Heart left ventricle (tissue), 16 donors: ENCODE measurements at regions not wholly inside any gene's neighbourhood (a gene's known extent, or its start where the extent isn't known, plus 50 kb on each side); places are given as distances from the start of the nearest gene placed in this dataset.

Experiments used
- ATAC-seq, 4 donors: fragments of 200-7000 bp; cut with Tn5 transposase; one replicate each; pipeline ENCODE4 v1.9.1; 2020 to 2022; ENCODE audit warnings: moderate library complexity in 4 of 4, mild to moderate bottlenecking in 3 of 4, moderate number of reproducible peaks in 1 of 4
- DNase-seq, 5 donors: peaks; one replicate each; pipeline ENCODE4 v3.0.0-alpha.2; 2020
- H3K27ac ChIP-seq, 12 donors: fragments of 200-600 bp; sonication (generic) in 4 of 12; one replicate each; pipeline versions ENCODE4 v1.5.0 to v1.8.0; 2016 to 2022; ENCODE audit warnings: mild to moderate bottlenecking in 2 of 12
- H3K27me3 ChIP-seq, 9 donors: fragments of 200-600 bp; sonication (generic) in 2 of 9; one replicate each; pipeline versions ENCODE4 v1.5.1 to v1.8.0; 2016 to 2022; ENCODE audit warnings: mild to moderate bottlenecking in 3 of 9
- H3K36me3 ChIP-seq, 9 donors: fragments of 200-600 bp; sonication (generic) in 2 of 9; one replicate each; pipeline versions ENCODE4 v1.5.0 to v1.8.0; 2018 to 2022; ENCODE audit warnings: mild to moderate bottlenecking in 2 of 9
- H3K4me1 ChIP-seq, 12 donors: fragments of 200-600 bp; sonication (generic) in 4 of 12; one replicate each; pipeline versions ENCODE4 v1.5.0 to v1.8.0; 2016 to 2022; ENCODE audit warnings: mild to moderate bottlenecking in 3 of 12
- H3K4me3 ChIP-seq, 12 donors: fragments of 200-600 bp; sonication (generic) in 4 of 12; one replicate each; pipeline versions ENCODE4 v1.5.0 to v1.8.0; 2017 to 2022; ENCODE audit warnings: mild to moderate bottlenecking in 9 of 12, moderate library complexity in 4 of 12
- H3K9me3 ChIP-seq, 12 donors: fragments of 200-600 bp; sonication (generic) in 4 of 12; one replicate each; pipeline versions ENCODE4 v1.5.0 to v1.8.0; 2016 to 2022; ENCODE audit warnings: mild to moderate bottlenecking in 1 of 12
- CTCF ChIP-seq, 12 donors: fragments of 200-600 bp; sonication (generic) in 4 of 12; IDR thresholded peaks; one replicate each; pipeline versions ENCODE4 v1.5.0 to v1.8.0; 2018 to 2022; ENCODE audit warnings: antibody characterized with exemption in 12 of 12, mild to moderate bottlenecking in 5 of 12
- POLR2A ChIP-seq, 2 donors: fragments of 450-650 bp; IDR thresholded peaks; one replicate each; pipeline ENCODE4 v1.6.1; 2017; ENCODE audit warnings: antibody characterized with exemption in 2 of 2, mild to moderate bottlenecking in 2 of 2, moderate library complexity in 2 of 2
- WGBS, 4 donors: extraction: QIAGEN DNeasy Blood & Tissue Kit in 2 of 4; methylation state at CpG; one replicate each; pipeline versions ENCODE4 v1.1.5 to v1.1.7; 2013 to 2018; 5-methylcytosine and 5-hydroxymethylcytosine counted together
- intact Hi-C, 10 donors: fragments of 100-400 bp; cut with DNase I; formaldehyde crosslinking; loops; one replicate each; pipeline versions ENCODE4 v1.11.1 to v1.14.2; 2022
- donor health status: ischemic (EF 13 %, LVEDD 7.1; RV severe dilation, severe dysfunction).
- donor health status: healthy with polysubstance abuse.
- donor health status: DM: no; HTN: yes; CAD: no.
- donor health status: DM: no; HTN: no; CAD: no.
- donor health status: ischemic (EF 25% LVEDD 6.9; RV normal size, moderate dysfunction).
- donor health status: ischemic (EF 25% LVEDD 5.7; RV mildly dilated, moderate dysfunction).
- donor health status: healthy.
- donor health status: DM: yes; HTN: yes; CAD: no.
- donor health status: ischemic (EF 35%, LVEDD 5.7; RV mildly dilated, moderate dysfunction).
- donor health status: nonischemic (EF 11% LVEDD 7.7; RV severe dilation, severe dysfunction).
- donor health status: DM: yes; HTN: yes; CAD: no.
- donor health status: PGD.
- donor health status: ischemic (EF 29% LVEDD 5.4; RV normal size, mild dysfunction).
- donor health status: nonischemic (EF 23%, LVEDD 6.1; RV moderate dilation, normal function).

- intact Hi-C loops = no loop called here
- Histone ChIP-seq H3K27ac (no peak overlapping the region), H3K9me3 (peaks cover 0 to 15% (median 0%) of the 10 kb centered on the region in 12 donors), H3K27me3 (no peaks in the 10 kb centered on the region), H3K4me3 (no peak overlapping the region), H3K4me1 (no peaks in the 10 kb centered on the region), H3K36me3 (no peaks in the 10 kb centered on the region)
- TF ChIP-seq CTCF (IDR thresholded peaks at IDR 0.05) = no peak
- ATAC-seq (no peak), DNase-seq (no peak)
- WGBS, 4 donors = 75 to 86% (median 80%) methylated on average over 1 of the region's 1 CpG
Measured at GRCh38 chr2:115904516-115904915, 1462.1 kb downstream of the DPP10 start.

- Histone ChIP-seq H3K27me3 (no peaks in the 10 kb centered on the region), H3K27ac (no peak overlapping the region), H3K9me3 (peaks cover 0 to 3% (median 0%) of the 10 kb centered on the region in 12 donors), H3K36me3 (no peaks in the 10 kb centered on the region), H3K4me3 (no peak overlapping the region), H3K4me1 (no peaks in the 10 kb centered on the region)
- WGBS, 4 donors = 38 to 68% (median 52%) methylated on average over 2 of the region's 2 CpGs
- no peak for TF ChIP-seq POLR2A (IDR thresholded peaks at IDR 0.05)
- TF ChIP-seq CTCF (IDR thresholded peaks at IDR 0.05) = no peak
- intact Hi-C loops = no loop called here
- DNase-seq (no peak), ATAC-seq (no peak)
Measured at GRCh38 chr2:115908731-115909130, 1466.3 kb downstream of the DPP10 start.

- Histone ChIP-seq H3K36me3 (no peaks in the 10 kb centered on the region), H3K4me3 (no peak overlapping the region), H3K27me3 (no peaks in the 10 kb centered on the region), H3K4me1 (no peaks in the 10 kb centered on the region), H3K9me3 (no peaks in the 10 kb centered on the region), H3K27ac (no peak overlapping the region)
- no peak for DNase-seq
- 54 to 76% (median 66%) methylated on average over 6 of the region's 6 CpGs for WGBS, 4 donors
- no peak for ATAC-seq
- TF ChIP-seq CTCF (IDR thresholded peaks at IDR 0.05) (no peak), POLR2A (IDR thresholded peaks at IDR 0.05) (no peak)
- intact Hi-C loops = no loop called here
Measured at GRCh38 chr2:115910270-115910669, 1467.8 kb downstream of the DPP10 start.

- WGBS, 4 donors = 80 to 84% (median 83%) methylated on average over 5 of the region's 5 CpGs
- DNase-seq (no peak), ATAC-seq (no peak)
- intact Hi-C loops = no loop called here
- Histone ChIP-seq H3K9me3 (peaks cover 0 to 4% (median 0%) of the 10 kb centered on the region in 12 donors), H3K4me3 (no peak overlapping the region), H3K4me1 (no peaks in the 10 kb centered on the region), H3K27ac (no peak overlapping the region), H3K27me3 (no peaks in the 10 kb centered on the region), H3K36me3 (no peaks in the 10 kb centered on the region)
- TF ChIP-seq CTCF (IDR thresholded peaks at IDR 0.05) (no peak), POLR2A (IDR thresholded peaks at IDR 0.05) (no peak)
Measured at GRCh38 chr2:115913921-115914320, 1471.5 kb downstream of the DPP10 start.
